HK-2 (cell line): ENCODE measurements at regions not wholly inside any gene's neighbourhood (a gene's known extent, or its start where the extent isn't known, plus 50 kb on each side); places are given as distances from the start of the nearest gene placed in this dataset.

Experiments used
- DNase-seq: peaks from one replicate; pipeline ENCODE4 v3.0.0-alpha.2; 2018; ENCODE audit not compliant: unreplicated experiment

GRCh38 chr3:177300842-177301241 lies 103.6 kb upstream of the TBL1XR1 start:
- DNase-seq = no peak

DNA sequence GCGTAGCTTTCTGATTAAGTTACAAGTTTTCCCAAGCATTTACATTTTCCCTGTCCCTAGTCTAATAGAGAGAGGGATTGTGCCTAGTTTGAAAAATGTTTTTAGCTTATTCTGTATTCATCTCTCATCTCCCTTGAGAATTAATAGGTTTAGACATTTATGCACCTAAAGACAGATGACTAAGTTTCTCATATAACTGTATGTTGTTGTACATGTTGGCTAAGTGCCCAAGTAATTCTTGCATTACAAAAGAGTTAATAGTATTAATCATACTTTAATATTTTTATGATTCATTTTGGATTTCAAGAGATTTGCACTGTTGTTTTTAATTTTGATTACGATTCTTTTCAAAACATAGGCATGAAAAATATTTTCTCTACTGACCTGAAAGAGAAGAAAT lies 109.0 kb upstream of the TBL1XR1 start:
- DNase-seq = no peak

DNA sequence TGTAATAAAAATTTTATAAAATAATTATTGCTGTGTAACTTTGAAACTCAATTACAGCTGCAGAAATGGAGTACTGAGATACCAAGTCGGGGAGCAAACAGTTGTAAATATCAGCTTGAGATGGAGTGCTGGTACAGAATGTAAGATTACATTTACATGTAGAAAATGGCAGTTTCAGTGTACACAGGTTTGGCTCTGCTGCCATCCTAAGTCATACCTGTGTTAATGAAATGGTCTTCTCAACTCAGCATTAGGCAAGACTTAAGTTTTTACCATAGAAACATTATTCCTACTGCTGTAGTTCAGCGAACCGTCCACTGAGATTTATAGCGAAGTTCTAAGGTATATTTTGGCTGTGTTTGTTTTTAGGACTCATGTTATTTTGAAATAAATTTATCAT lies 110.1 kb upstream of the TBL1XR1 start:
- DNase-seq = no peak

DNA sequence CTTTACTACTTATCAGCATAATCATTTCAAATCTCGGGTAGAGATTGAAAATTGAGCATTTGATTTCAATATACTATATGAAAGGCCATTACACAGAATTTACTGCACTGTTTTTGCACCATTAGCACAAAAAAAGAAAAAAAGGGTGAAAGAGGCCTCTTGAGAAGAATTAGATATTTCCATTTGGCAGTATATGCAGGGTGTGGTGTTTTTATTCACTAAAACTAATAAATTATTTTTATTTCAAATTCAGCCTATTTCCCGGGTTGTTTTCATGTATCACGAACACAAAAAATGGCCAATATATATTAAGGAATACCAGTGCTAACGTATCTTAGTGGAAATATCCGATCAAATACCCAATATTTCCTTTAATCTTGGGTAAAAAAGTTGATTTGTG lies 110.5 kb upstream of the TBL1XR1 start:
- DNase-seq = no peak

GRCh38 chr3:177308286-177308685 lies 111.0 kb upstream of the TBL1XR1 start:
- no peak for DNase-seq

GRCh38 chr3:177308911-177309310 lies 111.6 kb upstream of the TBL1XR1 start:
- DNase-seq = no peak

- DNase-seq = no peak
Measured at GRCh38 chr3:177312491-177312890, 115.2 kb upstream of the TBL1XR1 start.

GRCh38 chr3:177314897-177315296 lies 117.6 kb upstream of the TBL1XR1 start:
- no peak for DNase-seq

DNA sequence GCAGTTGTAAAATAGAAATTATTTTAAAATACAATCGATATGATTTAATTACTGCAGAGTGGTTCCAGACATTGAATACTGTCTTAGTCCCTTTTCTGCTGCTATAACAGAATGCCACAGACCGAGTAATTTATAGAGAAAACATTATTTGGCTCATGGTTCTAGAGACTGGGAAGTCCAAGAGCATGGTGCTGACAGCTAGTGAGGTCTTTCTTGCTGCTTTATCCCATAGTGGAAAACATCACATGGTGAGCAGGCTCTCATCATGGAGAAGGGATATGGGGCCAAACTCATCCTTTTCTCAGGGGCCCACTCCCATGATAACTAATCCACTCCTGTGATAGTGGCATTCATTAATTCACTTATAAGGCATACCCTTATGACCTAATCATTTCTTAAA lies 120.0 kb upstream of the TBL1XR1 start:
- DNase-seq = no peak

DNA sequence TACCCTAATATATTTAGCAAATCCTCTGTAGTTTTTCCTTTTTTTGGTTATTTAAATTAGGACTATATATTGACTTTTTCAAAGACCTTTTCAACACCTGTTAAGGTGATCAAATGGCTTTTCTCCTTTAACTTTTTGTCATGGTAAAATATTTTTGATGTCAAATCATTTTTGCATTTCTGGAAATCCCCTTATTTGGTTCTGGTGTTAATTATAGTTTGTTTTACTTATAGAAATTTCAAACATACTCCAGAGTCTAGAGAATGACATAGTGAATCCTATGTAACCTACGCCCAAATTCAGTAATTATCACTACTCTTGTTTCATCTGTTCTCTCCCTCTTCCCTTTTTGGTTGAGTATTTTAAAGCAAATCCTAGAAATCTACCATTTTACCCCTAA lies 121.3 kb upstream of the TBL1XR1 start:
- no peak for DNase-seq

- no peak for DNase-seq
Measured at GRCh38 chr3:177320765-177321247, 123.5 kb upstream of the TBL1XR1 start.

DNA sequence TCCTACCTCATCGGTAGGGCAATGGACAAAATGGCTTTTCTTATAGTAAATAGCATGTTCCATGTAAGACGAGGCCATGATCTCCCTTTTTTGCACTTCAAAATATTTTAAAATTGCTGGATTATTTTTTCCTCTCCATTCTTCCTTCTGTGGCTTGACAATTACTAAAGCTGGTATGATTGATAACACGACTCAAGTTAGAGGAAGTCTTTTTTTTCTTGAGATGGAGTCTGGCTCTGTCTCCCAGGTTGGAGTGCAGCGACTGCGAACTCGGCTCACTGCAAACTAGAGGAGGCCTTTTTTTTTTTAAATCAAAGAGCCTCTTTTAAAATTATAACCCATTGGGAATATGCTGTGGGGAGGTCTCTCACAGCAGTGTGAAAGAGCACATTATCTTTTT lies 124.5 kb upstream of the TBL1XR1 start:
- no peak for DNase-seq

DNA sequence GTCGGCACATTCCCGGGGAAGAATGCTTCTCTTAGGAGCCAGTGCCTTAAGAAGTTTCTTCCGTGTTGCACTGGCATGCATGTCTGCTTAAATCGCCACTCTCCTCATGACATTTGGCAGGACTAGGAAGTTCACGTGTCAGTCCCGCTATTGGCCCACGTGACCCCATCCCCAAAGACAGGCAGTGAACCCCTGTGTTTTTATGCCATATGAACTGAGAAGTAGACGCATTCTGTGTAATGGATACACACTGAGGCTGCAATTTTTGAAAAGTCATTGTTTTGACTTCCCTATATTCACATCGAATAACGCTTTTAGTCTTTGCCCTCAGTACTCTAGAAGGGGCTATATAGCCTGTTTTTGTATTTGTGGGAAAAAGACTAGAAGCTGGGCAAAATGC lies 125.6 kb upstream of the TBL1XR1 start:
- no peak for DNase-seq

DNA sequence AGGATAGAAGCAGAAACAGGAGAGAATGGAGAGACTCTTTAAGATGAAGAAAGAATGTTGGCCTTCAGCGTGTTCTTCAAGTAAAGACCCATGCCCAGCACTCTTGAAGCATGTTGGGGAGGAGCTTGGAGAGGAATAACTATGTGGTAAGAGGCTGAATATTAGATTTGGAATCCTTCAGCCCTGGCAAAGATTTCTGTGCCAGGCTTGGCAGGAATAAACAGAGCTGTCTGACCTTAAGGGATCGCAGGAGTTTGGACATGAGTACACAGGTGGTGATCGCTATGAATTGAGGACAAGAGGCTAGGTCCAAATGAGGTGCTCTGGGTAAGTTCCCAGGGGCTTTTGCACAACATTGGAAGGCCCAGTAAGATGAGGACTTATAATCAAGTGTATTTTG lies 132.6 kb upstream of the TBL1XR1 start:
- no peak for DNase-seq

GRCh38 chr3:177330779-177331178 lies 133.5 kb upstream of the TBL1XR1 start:
- no peak for DNase-seq

DNA sequence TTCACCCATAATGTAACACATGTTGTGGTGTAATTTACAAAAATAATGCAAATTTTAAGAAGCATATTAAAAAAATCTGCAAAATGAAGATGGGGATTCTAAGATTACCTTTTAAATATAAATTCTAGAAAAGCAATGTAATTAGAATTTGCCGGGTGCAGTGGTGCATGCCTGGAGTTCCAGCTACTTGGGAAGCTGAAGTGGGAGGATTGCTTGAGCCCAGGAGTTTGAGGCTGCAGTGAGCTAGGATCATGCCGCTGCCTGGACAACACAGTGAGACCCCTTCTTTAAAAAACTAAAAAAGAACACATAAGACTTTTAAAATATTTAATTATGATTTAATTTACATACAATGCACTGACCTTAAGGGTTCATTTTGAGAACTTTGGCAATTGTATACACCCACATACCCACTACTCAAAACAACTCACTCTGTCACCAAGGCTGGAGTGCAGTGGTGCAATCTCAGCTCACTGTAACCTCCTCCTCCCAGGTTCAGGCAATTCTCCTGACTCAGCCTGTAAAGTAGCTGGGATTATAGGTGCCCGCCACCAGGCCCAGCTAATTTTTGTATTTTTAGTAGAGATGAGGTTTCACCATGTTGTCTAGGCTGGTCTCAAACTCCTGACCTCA lies 134.0 kb upstream of the TBL1XR1 start:
- DNase-seq = no peak

DNA sequence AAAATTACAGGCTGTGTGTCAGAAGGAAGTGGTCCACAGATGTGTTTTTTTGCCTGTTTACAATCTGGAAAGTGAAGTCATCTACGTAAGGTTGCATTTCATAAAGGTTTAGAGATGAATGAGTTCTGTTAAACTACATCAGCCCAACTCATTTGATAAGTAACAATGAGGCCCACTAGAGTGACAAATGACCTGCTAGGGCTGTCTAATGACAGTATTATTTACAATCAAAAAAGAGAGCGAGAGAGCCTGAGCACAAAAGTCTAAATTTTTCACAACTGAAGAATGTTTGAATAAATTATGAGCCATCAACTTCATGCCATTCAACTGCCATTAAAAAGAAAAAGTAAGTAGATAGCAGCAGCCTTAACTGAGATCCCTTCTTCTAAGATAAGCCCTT lies 135.7 kb upstream of the TBL1XR1 start:
- no peak for DNase-seq

- no peak for DNase-seq
Measured at GRCh38 chr3:177333533-177334520, 136.5 kb upstream of the TBL1XR1 start.

GRCh38 chr3:177334803-177335202 lies 137.5 kb upstream of the TBL1XR1 start:
- no peak for DNase-seq

DNA sequence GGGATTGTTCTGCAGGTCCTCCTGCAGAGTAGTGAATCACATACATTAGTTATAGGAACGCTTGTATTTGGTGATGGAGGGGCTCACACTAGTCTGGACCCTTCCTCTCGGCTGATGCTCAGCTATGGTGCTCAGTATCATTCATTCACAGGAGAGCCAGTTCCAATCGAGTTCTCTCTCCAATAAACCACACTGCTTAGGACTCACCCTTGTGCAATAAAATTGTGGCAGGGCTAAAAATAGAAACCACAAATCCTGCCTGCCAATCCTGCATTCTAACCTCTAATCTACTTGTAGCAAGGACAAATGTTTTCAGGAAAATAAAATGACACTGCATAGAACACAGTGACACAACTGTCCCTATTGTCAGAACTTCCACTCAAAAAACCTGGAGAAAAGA lies 138.4 kb upstream of the TBL1XR1 start:
- no peak for DNase-seq

DNA sequence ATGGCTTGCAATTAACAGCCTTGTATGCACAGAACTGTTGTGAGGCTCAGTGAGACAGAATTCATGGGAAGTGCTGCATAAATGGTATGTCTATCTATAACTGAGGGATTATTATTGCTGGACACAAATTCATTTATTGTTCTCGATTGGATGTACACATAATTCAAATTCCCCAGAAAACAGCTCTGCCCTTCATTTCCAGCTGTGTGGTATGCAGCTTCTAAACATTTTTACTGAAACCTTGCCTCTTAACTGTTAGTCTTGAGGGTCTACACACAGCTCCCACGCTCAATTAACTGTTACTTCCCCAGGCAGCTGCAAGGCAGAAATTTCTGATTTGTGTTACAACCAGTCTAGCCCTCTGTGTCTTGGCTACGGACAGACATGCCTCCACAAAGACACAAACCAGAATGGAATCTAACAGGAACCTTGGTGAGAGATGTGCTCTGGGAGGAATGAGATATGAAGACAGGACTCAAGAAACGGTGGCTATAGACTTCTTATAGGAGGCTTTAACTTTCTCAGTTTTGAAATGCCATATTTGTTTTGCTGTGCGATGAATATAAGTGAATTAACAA lies 139.7 kb upstream of the TBL1XR1 start:
- DNase-seq = no peak

GRCh38 chr3:177337541-177338331 lies 140.5 kb upstream of the TBL1XR1 start:
- no peak for DNase-seq
